ENCODE measurements at regions not wholly inside any gene's neighbourhood (a gene's known extent, or its start where the extent isn't known, plus 50 kb on each side); places are given as distances from the start of the nearest gene placed in this dataset.

GRCh38 chrX:10749113-10749512, 128.7 kb upstream of the MID1 start:
- TF ChIP-seq, protein P1, sequence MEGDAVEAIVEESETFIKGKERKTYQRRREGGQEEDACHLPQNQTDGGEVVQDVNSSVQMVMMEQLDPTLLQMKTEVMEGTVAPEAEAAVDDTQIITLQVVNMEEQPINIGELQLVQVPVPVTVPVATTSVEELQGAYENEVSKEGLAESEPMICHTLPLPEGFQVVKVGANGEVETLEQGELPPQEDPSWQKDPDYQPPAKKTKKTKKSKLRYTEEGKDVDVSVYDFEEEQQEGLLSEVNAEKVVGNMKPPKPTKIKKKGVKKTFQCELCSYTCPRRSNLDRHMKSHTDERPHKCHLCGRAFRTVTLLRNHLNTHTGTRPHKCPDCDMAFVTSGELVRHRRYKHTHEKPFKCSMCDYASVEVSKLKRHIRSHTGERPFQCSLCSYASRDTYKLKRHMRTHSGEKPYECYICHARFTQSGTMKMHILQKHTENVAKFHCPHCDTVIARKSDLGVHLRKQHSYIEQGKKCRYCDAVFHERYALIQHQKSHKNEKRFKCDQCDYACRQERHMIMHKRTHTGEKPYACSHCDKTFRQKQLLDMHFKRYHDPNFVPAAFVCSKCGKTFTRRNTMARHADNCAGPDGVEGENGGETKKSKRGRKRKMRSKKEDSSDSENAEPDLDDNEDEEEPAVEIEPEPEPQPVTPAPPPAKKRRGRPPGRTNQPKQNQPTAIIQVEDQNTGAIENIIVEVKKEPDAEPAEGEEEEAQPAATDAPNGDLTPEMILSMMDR (IDR thresholded peaks at IDR 0.05): no peak
- TF ChIP-seq POLR2A (IDR thresholded peaks at IDR 0.05): no peak
